Tibial artery (tissue), 4 donors: ENCODE measurements at regions not wholly inside any gene's neighbourhood (a gene's known extent, or its start where the extent isn't known, plus 50 kb on each side); places are given as distances from the start of the nearest gene placed in this dataset.

Experiments used
- DNase-seq, 2 donors: peaks; one replicate each; pipeline ENCODE4 v3.0.0-alpha.2; 2019
- H3K27ac ChIP-seq, 2 donors: fragments of 200-600 bp; sonication (generic) in 1 of 2; 1 replicate in 1 of 2; 2 replicates in 1 of 2; pipeline ENCODE4 v1.5.1; 2018 to 2019; ENCODE audit warnings: mild to moderate bottlenecking in 1 of 2
- H3K27me3 ChIP-seq, 2 donors: fragments of 200-600 bp; sonication (generic) in 1 of 2; one replicate each; pipeline versions ENCODE4 v1.5.1 to v1.6.0; 2016 to 2019
- H3K36me3 ChIP-seq, 3 donors: fragments of 200-600 bp; sonication (generic) in 2 of 3; one replicate each; pipeline ENCODE4 v1.5.1; 2016 to 2019; ENCODE audit warnings: mild to moderate bottlenecking in 2 of 3
- H3K4me1 ChIP-seq, 4 donors: fragments of 200-600 bp; sonication (generic) in 2 of 4; 1 replicate in 3 of 4; 2 replicates in 1 of 4; pipeline ENCODE4 v1.5.1; 2016 to 2019
- H3K4me3 ChIP-seq, 2 donors: fragments of 200-600 bp; sonication (generic) in 1 of 2; 1 replicate in 1 of 2; 2 replicates in 1 of 2; pipeline ENCODE4 v1.5.1; 2018 to 2019; ENCODE audit warnings: mild to moderate bottlenecking in 2 of 2
- H3K9me3 ChIP-seq, 3 donors: fragments of 200-600 bp; sonication (generic) in 1 of 3; one replicate each; pipeline ENCODE4 v1.5.1; 2016 to 2019
- CTCF ChIP-seq, 2 experiments: fragments of 200-600 bp in 1 of 2; fragments of 450-650 bp in 1 of 2; IDR thresholded peaks; one replicate each; pipeline ENCODE4 v1.5.1; 2017 to 2019; ENCODE audit warnings: antibody characterized with exemption in 2 of 2, mild to moderate bottlenecking in 1 of 2, moderate library complexity in 1 of 2
- intact Hi-C: fragments of 100-400 bp; cut with DNase I; formaldehyde crosslinking; loops from one replicate; pipeline ENCODE4 v1.15.0; 2023; ENCODE audit warnings: low total_unique reads

DNA sequence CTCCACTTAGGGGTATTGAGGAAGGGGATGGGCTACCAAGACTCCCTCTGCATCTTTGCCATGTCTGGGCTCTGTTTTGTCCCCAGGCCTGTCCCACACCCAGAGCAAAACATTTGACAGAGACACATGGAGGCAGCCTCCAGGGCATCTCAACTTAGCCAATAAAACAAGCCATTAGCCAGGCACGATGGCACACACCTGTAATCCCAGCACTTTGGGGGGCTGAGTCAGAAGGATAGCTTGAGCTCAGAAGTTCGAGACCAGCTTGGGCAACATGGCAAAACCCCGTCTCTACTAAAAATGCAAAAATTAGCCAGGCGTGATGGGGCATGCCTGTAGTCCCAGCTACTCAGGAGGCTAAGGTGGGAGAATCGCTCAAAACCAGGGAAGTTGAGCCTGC is 120.3 kb upstream of the IPO9 start:
- TF ChIP-seq CTCF (IDR thresholded peaks at IDR 0.05), result no peak
- no peaks in the 10 kb centered on the region for H3K9me3 ChIP-seq
- H3K4me3 ChIP-seq, result no peak overlapping the region
- no peaks in the 10 kb centered on the region for H3K36me3 ChIP-seq
- DNase-seq, result peak in 1 of 2 donors; percentile 45
- intact Hi-C loops, result loop anchor here (2.0 to 5.0 kb wide), 2 partner anchors 82 to 166 kb away; no protein-coding TSS in a partner anchor
- no peaks in the 10 kb centered on the region for H3K27me3 ChIP-seq
- no peak overlapping the region for H3K27ac ChIP-seq
- peaks cover 0 to 56% (median 46%) of the 10 kb centered on the region in 4 donors for H3K4me1 ChIP-seq

GRCh38 chr1:201709564-201710295 is 119.2 kb upstream of the IPO9 start:
- intact Hi-C loops, result loop anchor here (2.0 to 10.0 kb wide), 3 partner anchors 81 to 255 kb away; no protein-coding TSS in a partner anchor
- DNase-seq, result peak; percentile 78 to 86
- H3K4me3 ChIP-seq, result no peak overlapping the region
- H3K27me3 ChIP-seq, result no peaks in the 10 kb centered on the region
- no peaks in the 10 kb centered on the region for H3K9me3 ChIP-seq
- TF ChIP-seq CTCF (IDR thresholded peaks at IDR 0.05), result peak; percentile 94 to 97
- peaks cover 0 to 58% (median 50%) of the 10 kb centered on the region in 4 donors for H3K4me1 ChIP-seq
- H3K27ac ChIP-seq, result peak overlapping the region; percentile 86 to 87
- no peaks in the 10 kb centered on the region for H3K36me3 ChIP-seq

- Histone ChIP-seq H3K9me3 (no peaks in the 10 kb centered on the region), H3K27me3 (no peaks in the 10 kb centered on the region), H3K27ac (peak overlapping the region; percentile 86 to 87), H3K36me3 (no peaks in the 10 kb centered on the region), H3K4me3 (no peak overlapping the region), H3K4me1 (peaks cover 0 to 69% (median 61%) of the 10 kb centered on the region in 4 donors)
- intact Hi-C loops, result loop anchor here (10.0 kb wide), 1 partner anchor 256 kb away; no protein-coding TSS in a partner anchor
- peak in 1 of 2 experiments; percentile 6 for TF ChIP-seq CTCF (IDR thresholded peaks at IDR 0.05)
- peak in 1 of 2 donors; percentile 80 for DNase-seq
Measured at GRCh38 chr1:201710632-201711597, 118.0 kb upstream of the IPO9 start.

DNA sequence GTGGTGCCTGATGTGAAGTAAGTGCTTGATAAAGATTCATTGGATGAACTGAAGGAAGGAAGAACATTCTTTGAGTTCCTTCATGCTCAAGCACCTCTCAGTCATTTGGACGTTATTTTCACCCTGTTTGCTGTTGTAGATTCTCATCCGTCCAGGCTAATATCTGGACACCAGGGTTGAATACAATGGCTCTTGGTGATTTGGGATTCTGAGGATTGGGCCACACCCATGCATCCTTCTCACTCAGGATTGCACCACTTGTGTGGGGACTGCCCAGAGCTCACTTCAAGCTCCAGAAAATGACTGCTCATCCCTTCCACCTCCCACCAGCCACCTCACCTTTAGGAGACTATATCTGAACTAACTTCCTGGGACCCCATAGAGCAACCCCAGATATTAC is 117.1 kb upstream of the IPO9 start:
- H3K9me3 ChIP-seq, result no peaks in the 10 kb centered on the region
- peak overlapping the region; percentile 86 to 87 for H3K27ac ChIP-seq
- no peaks in the 10 kb centered on the region for H3K36me3 ChIP-seq
- intact Hi-C loops, result loop anchor here (10.0 kb wide), 1 partner anchor 257 kb away; no protein-coding TSS in a partner anchor
- H3K27me3 ChIP-seq, result no peaks in the 10 kb centered on the region
- H3K4me1 ChIP-seq, result peaks cover 0 to 77% (median 69%) of the 10 kb centered on the region in 4 donors
- DNase-seq, result peak; percentile 66 to 70
- H3K4me3 ChIP-seq, result no peak overlapping the region
- TF ChIP-seq CTCF (IDR thresholded peaks at IDR 0.05), result no peak

DNA sequence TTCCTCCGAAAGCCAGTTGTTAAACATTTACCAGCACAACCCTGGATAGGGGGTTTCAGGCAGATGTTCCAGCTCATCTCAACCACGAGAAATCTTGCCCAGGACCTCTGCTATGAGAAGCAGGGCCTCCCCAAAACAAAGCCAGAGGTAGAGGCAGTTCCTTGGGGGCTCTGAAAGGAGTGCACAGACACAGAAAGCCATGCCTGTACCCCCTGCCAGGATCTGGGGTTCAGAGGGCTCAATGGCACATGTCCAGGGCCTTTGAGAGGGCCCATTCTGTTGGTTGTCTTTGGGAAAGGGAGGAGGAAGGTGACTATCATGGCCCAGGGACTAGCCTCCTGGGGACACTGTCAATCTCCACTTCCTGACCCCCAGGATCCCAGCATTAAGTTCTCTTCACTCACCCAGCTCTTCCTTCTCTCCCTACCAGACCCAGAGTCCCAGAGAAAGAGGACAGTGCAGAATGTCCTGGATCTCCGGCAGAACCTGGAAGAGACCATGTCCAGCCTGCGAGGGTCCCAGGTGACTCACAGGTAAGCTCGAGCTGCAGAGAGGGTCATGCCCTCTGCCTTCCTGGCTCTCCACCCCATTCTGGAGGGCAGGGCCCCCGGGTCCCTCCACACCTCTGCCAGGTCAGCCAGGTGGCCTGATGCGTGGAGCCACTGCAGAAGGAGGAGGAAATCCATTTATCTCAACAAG is 116.4 kb upstream of the IPO9 start:
- peaks cover 0 to 81% (median 70%) of the 10 kb centered on the region in 4 donors for H3K4me1 ChIP-seq
- H3K27ac ChIP-seq, result peak overlapping the region; percentile 86 to 87
- no peak overlapping the region for H3K4me3 ChIP-seq
- no peak for TF ChIP-seq CTCF (IDR thresholded peaks at IDR 0.05)
- peak in 1 of 2 donors; percentile 73 for DNase-seq
- H3K9me3 ChIP-seq, result no peaks in the 10 kb centered on the region
- H3K36me3 ChIP-seq, result no peaks in the 10 kb centered on the region
- intact Hi-C loops, result loop anchor here (10.0 kb wide), 1 partner anchor 258 kb away; no protein-coding TSS in a partner anchor
- H3K27me3 ChIP-seq, result no peaks in the 10 kb centered on the region
